GM12892 (cell line): ENCODE measurements at regions not wholly inside any gene's neighbourhood (a gene's known extent, or its start where the extent isn't known, plus 50 kb on each side); places are given as distances from the start of the nearest gene placed in this dataset.

ENCODE experiments used
- POLR2A ChIP-seq: IDR thresholded peaks from 2 replicates; pipeline ENCODE4 v1.6.1; 2011; ENCODE audit warnings: low read depth, low read length, control low read depth
- POLR2AphosphoS5 ChIP-seq: IDR thresholded peaks from 2 replicates; pipeline ENCODE4 v1.6.1; 2011; ENCODE audit warnings: low read depth, low read length, control low read depth
- TAF1 ChIP-seq: IDR thresholded peaks from 2 replicates; pipeline ENCODE4 v1.6.1; 2011; ENCODE audit warnings: low read depth, mild to moderate bottlenecking, control low read depth, low read length, borderline replicate concordance

DNA sequence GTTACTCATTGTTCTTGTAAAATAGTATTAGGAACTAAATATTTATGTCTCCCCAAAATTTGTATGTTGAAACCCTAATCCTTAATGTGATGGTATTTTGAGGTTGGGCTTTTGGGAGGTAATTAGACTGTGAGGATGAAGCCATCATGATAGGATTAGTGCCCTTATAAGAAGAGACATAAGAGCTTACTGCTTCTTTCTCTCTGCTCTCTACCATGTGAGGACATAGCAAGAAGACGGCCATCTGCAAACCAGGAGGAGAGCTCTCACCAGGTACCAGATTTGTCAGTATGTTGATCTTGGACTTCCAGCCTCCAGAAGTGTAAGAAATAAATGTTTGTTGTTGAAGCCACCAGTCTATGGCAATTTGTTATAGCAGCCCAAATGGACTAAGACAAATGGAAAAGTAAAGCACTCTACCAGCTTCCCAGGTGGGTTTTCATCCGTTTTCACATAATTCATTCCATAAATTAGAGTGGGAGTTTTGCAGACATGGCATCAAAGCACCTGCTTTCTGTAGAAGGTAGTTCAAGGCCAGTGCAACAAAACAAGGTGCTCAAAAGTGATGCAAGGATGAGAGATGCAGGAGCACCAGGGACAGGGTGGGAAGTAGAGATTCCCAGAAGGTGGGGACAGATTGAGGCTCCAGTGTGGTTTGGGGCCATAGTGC, 70.7 kb downstream of the MYCN start:
- TF ChIP-seq POLR2A (no peak), POLR2AphosphoS5 (no peak), TAF1 (no peak)
